Lower lobe of right lung (tissue), 2 donors: ENCODE measurements at regions not wholly inside any gene's neighbourhood (a gene's known extent, or its start where the extent isn't known, plus 50 kb on each side); places are given as distances from the start of the nearest gene placed in this dataset.

Experiments
- ATAC-seq, 2 donors: fragments of 200-7000 bp; cut with Tn5 transposase; one replicate each; pipeline ENCODE4 v1.9.1; 2020 to 2022; ENCODE audit warnings: mild to moderate bottlenecking in 2 of 2, moderate library complexity in 2 of 2
- DNase-seq: peaks from one replicate; pipeline ENCODE4 v3.0.0-alpha.2; 2020
- H3K27ac ChIP-seq: fragments of 200-600 bp; one replicate; pipeline ENCODE4 v1.8.0; 2022
- H3K27me3 ChIP-seq: fragments of 200-600 bp; one replicate; pipeline ENCODE4 v1.8.0; 2022; ENCODE audit warnings: low read depth
- H3K36me3 ChIP-seq: fragments of 200-600 bp; one replicate; pipeline ENCODE4 v1.8.0; 2022; ENCODE audit warnings: mild to moderate bottlenecking
- H3K4me1 ChIP-seq: fragments of 200-600 bp; one replicate; pipeline ENCODE4 v1.8.0; 2022
- H3K4me3 ChIP-seq: fragments of 200-600 bp; one replicate; pipeline ENCODE4 v1.8.0; 2022; ENCODE audit warnings: mild to moderate bottlenecking
- H3K9me3 ChIP-seq: fragments of 200-600 bp; one replicate; pipeline ENCODE4 v1.8.0; 2022
- intact Hi-C: fragments of 100-400 bp; cut with DNase I; formaldehyde crosslinking; loops from one replicate; pipeline ENCODE4 v1.11.0; 2022
- TF ChIP-seq, protein P1 (sequence below): fragments of 200-600 bp; IDR thresholded peaks from one replicate; pipeline ENCODE4 v1.8.0; 2022; ENCODE audit warnings: antibody characterized with exemption, mild to moderate bottlenecking
- donor health status: DM: no; HTN: yes; CAD: no; lungs with severe emphysema.

DNA sequence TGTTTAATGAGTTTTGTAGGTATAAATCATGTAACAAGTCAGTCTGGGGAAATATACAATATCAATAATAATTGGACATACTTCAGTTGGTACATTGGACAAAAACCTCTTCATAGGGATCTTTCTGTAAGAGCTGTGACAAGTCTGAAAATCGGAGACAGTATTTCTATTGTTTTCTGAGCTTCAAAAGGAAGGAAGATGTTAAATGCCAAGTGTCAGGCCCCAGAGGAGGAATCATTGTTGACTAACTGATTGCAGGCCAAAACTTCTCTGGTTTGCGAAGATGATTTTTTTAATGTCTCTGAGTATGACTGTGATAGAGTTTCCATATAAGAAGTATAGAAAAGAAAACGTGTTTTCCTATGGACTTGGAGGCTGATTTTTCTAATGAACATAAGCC lies 316.4 kb downstream of the RNF144B start:
- intact Hi-C loops, result no loop called here
- Histone ChIP-seq H3K27me3 (no peaks in the 10 kb centered on the region), H3K36me3 (no peaks in the 10 kb centered on the region), H3K27ac (no peak overlapping the region), H3K4me3 (no peak overlapping the region), H3K4me1 (no peaks in the 10 kb centered on the region), H3K9me3 (no peaks in the 10 kb centered on the region)
- TF ChIP-seq, protein P1, sequence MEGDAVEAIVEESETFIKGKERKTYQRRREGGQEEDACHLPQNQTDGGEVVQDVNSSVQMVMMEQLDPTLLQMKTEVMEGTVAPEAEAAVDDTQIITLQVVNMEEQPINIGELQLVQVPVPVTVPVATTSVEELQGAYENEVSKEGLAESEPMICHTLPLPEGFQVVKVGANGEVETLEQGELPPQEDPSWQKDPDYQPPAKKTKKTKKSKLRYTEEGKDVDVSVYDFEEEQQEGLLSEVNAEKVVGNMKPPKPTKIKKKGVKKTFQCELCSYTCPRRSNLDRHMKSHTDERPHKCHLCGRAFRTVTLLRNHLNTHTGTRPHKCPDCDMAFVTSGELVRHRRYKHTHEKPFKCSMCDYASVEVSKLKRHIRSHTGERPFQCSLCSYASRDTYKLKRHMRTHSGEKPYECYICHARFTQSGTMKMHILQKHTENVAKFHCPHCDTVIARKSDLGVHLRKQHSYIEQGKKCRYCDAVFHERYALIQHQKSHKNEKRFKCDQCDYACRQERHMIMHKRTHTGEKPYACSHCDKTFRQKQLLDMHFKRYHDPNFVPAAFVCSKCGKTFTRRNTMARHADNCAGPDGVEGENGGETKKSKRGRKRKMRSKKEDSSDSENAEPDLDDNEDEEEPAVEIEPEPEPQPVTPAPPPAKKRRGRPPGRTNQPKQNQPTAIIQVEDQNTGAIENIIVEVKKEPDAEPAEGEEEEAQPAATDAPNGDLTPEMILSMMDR, result no peak
- no peak for ATAC-seq
- no peak for DNase-seq

DNA sequence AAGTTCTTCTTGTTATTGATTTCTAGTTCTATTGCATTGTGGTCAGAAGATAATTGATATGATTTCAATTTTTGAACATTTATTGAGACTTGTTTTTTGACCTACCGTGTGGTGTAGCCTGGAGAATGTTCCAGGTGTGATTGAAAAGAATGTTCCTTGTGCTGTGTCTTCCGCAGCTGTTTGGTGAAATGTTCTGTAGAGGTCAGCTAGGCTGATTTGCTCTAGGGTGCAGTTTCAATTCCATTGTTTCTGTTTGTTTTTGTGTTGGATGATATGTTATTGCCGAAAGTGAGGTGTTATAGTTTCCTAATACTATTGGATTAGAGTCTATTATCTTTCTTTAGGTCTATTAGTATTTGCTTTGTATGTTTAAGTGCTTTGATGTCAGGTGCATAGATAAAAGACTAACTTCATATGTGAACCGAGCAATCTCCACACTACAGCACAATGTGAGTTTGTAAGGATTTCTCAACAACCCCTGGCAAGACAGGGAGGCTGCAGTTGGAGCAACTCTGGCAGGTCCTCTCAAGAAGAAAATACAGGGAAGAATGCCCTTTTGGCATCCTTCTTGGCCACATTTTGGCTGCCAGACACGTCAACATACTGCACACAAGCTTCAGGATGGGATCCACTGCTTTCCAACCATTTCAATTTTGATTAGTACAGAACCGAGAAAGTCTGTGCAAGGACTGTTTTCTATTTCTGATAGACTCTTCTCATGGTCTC lies 320.7 kb downstream of the RNF144B start:
- no peak overlapping the region for H3K27ac ChIP-seq
- no peaks in the 10 kb centered on the region for H3K36me3 ChIP-seq
- H3K4me3 ChIP-seq, result no peak overlapping the region
- DNase-seq (no peak), ATAC-seq (no peak)
- no peaks in the 10 kb centered on the region for H3K4me1 ChIP-seq
- no peaks in the 10 kb centered on the region for H3K9me3 ChIP-seq
- intact Hi-C loops, result no loop called here
- no peaks in the 10 kb centered on the region for H3K27me3 ChIP-seq
- TF ChIP-seq, protein P1, result no peak

DNA sequence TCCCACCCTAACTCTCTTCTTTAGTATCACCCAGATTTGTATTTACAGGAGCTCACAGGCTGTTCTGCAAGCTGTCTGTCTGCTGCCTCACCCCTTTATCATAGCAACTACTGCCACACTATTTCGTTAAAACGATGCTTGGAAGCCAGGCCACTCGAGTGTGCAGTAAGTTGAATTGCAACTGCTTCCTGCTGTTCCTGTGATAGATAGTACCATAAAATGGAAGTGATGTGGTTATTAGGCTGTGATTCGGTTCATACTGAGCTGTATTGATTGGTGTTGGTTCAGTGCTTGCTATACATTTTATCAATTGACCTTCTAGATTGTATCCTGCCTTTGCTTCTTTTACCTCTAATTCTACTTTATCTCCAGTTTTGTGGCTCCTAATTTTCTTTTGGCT lies 325.4 kb downstream of the RNF144B start:
- intact Hi-C loops, result no loop called here
- ATAC-seq (no peak), DNase-seq (no peak)
- no peaks in the 10 kb centered on the region for H3K4me1 ChIP-seq
- no peaks in the 10 kb centered on the region for H3K9me3 ChIP-seq
- H3K27me3 ChIP-seq, result no peaks in the 10 kb centered on the region
- H3K36me3 ChIP-seq, result no peaks in the 10 kb centered on the region
- TF ChIP-seq, protein P1, result no peak
- no peak overlapping the region for H3K27ac ChIP-seq
- no peak overlapping the region for H3K4me3 ChIP-seq

DNA sequence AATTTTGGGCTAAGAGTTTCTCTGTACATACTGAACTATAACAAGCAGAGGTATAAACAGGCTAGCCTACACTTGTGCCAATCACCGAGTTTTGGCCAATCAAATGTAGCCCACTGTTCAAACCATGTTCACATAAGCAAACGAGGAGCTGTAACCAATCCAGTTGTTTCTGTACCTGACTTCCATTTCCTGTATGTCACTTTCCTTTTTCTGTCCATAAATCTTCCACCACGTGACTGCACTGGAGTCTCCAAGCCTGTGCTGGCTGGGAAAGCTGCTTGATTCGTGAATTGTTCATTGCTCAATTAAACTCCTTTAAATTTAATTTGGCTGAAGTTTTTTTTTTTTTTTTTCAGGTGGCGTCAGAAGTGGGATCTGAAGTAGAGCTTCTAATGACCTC lies 332.9 kb downstream of the RNF144B start:
- Histone ChIP-seq H3K9me3 (no peaks in the 10 kb centered on the region), H3K4me3 (no peak overlapping the region), H3K27me3 (no peaks in the 10 kb centered on the region), H3K4me1 (no peaks in the 10 kb centered on the region), H3K27ac (no peak overlapping the region), H3K36me3 (no peaks in the 10 kb centered on the region)
- intact Hi-C loops, result no loop called here
- ATAC-seq, result no peak
- no peak for DNase-seq
- TF ChIP-seq, protein P1, result no peak

DNA sequence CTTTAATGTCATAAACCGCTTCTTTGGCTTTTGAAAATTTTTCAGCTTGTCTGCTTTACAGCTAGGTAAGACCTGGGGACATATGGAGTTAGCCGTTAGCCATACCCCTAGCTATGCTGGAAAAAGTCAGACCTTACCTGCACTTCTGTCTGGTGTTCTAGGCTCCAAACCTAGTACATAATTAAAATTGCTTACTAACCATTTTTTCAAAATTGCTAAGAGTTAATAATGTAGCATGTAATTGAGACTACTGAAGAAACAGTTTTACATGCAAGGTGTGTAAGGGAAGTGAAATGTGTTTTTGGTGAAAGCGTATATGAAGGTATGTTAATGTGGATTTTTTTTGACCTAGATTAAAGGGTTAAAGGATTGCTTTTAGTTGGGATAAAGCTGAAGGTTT lies 336.9 kb downstream of the RNF144B start:
- no peak for ATAC-seq
- no peak for DNase-seq

More for the DNA sequence above, 336.9 kb downstream of the RNF144B start:
- H3K36me3 ChIP-seq, result no peaks in the 10 kb centered on the region
- no peak overlapping the region for H3K27ac ChIP-seq
- H3K4me3 ChIP-seq, result no peak overlapping the region
- intact Hi-C loops, result no loop called here
- H3K4me1 ChIP-seq, result no peaks in the 10 kb centered on the region
- TF ChIP-seq, protein P1, result no peak
- no peaks in the 10 kb centered on the region for H3K9me3 ChIP-seq
- no peaks in the 10 kb centered on the region for H3K27me3 ChIP-seq
